Stimulated activated CD4-positive, alpha-beta T cell treated with anti-CD3 and anti-CD28 coated beads, Interleukin-2, amount 100 ng/mL, for 4 hours (primary cell): ENCODE measurements at regions not wholly inside any gene's neighbourhood (a gene's known extent, or its start where the extent isn't known, plus 50 kb on each side); places are given as distances from the start of the nearest gene placed in this dataset.
A peak's percentile ranks its signal among the peaks of the same experiment; 100 is the strongest.
"Not testable (repeated sequence)": the region's sequence is repeated elsewhere in the genome, so short reads cannot be mapped to it uniquely, and the experiment has no call there.

Experiments used
- DNase-seq: peaks from one replicate; pipeline ENCODE4 v3.0.0-alpha.2; 2020; ENCODE audit warnings: low read depth

DNA sequence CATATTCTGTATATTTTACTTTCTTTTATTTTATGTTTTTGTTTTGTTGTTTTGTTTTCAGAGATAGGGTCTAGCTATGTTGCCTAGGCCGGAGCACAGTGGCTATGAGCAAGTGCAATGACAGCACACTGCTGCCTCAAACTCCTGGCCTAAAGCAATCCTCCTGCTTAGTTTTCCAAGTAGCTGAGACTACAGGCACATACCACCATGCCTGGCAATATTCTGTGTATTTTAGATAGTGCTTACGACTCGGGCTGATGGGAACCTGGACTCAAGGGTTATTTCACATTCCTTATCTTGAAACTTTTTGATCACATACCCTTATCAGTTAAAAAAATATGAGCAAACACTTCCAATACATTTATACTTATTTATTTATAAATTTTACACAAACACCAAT, 119.0 kb upstream of the STARD4 start:
- DNase-seq = no peak

DNA sequence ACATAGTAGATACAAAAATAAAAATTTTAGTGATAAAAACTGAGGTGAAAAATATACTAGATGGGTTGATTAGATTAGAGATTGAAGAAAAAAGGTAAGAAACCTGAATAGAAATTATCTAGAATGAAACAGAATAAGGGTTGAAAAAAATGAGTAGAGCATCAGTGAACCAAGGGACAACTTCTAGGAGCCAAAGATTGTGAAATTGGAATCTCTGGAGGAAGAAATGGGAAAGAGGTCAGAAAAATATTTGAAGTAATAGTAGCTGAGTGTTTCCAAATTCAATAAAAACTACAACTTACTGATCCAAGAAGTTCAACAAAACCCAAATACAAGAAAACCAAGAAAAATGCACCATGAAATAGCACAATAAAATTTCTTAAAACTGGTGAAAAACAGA, 116.6 kb upstream of the STARD4 start:
- no peak for DNase-seq

DNA sequence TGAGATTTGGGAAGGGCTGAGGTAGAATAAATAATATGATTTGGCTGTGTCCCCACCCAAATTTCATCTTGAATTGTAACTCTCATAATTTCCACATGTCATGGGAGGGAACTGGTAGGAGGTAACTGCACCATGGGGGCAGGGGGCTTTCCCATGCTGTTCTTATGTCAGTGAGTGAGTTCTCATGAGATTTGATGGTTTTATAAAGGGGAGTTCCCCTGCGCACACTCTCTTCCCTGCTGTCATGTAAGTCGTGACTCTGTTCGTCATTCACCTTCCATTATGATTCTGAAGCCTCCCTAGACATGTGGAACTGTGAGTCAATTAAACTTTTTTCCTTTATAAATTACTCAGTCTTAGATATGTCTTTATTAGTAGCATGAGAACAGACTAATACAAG, 115.5 kb upstream of the STARD4 start:
- peak; percentile 1 for DNase-seq

DNA sequence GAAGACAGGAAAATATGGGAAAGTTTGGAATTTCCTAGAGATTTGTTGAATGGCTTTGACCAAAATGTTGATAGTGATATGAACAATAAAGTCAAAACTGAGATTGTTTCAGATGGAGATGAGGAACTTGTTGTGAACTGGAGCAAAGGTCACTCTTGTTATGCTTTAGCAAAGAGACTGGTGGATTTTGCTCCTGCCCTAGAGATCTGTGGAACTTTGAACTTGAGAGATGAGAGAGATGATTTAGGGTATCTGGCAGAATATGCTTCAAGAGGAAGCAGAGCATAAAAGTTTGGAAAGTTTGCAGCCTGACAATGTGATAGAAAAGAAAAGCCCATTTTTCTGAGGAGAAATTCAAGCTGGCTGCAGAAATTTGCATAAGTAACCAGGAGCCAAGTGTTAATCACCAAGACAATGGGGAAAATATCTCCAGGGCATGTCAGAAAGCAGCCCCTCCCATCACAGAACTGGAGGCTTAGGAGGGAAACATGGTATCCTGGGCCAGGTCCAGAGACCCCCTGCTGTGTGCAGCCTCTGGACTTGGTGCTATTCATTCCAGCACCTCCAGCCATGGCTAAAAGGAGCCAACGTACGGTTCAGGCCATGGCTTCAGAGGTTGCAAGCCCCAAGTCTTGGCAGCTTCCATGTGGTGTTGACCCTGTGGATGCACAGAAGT, 114.3 kb upstream of the STARD4 start:
- no peak for DNase-seq

DNA sequence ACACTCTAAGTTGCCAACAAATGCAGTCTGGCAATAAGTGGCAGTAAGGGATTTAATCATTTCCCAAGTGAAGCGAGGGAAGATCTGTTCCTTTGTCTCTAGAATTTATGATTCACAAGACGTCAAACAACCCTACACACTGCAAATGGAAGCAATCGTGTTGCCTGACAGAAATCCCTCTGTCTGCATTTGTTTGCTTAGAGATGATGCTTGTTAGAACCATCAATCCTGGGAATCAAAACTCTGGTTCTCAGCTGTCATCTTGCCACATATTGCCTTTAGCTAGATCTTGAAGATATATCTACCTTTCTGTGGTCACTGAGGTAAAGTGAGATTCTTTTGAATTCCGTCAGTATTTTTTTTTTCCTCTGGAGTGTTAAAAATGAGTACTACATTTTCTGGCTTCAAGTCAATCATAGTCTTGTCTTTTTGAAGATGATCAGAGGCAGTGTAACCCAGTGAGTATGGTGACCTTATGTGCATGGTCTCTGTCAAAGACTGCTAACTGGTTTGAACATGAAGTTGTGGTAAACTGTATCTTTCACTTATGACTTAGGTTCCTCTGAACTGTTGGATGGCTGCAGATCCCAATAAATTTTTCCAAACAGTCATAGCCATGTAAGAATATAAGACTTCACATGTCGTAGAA, 106.4 kb upstream of the STARD4 start:
- DNase-seq = no peak

DNA sequence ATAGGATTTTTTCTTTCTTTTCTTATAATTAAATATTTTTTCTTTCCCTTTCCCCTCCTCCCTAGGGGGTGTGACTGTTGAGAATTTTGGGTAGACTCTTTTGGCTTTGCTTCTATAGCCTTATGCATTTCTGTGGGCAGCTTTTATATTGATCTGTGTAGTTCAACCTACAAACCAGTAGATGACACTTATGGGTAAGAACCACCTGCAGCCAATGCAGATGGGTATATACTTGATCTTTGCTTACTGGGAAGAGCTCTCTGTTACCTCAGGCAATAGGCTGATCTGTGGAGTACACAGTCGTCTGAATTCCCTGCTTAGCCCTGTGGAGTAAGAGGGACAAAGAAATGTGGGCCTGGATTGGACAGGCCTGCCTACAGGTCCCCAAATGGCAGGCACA, 102.7 kb upstream of the STARD4 start:
- no peak for DNase-seq

DNA sequence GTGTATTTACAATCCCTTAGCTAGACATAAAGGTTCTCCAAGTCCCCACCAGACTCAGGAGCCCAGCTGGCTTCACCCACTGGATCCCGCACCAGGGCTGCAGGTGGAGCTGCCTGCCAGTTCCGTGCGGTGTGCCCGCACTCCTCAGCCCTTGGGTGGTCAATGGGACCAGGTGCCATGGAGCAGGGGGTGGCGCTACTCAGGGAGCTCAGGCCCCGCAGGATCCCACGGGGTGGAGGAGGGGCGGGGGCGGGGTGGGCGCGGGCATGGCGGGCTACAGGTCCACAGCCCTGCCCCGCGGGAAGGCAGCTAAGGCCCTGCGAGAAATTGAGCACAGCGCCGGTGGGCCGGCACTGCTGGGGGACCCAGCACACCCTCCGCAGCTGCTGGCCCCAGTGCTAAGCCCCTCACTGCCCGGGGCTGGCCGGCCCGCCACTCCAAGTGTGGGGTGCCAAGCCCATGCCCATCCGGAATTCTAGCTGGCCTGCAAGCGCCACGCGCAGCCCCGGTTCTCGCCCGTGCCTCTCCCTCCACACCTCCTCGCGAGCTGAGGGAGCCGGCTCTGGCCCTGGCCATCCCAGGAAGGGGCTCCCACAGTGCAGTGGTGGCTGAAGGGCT, 99.8 kb upstream of the STARD4 start:
- DNase-seq = not testable (repeated sequence)

DNA sequence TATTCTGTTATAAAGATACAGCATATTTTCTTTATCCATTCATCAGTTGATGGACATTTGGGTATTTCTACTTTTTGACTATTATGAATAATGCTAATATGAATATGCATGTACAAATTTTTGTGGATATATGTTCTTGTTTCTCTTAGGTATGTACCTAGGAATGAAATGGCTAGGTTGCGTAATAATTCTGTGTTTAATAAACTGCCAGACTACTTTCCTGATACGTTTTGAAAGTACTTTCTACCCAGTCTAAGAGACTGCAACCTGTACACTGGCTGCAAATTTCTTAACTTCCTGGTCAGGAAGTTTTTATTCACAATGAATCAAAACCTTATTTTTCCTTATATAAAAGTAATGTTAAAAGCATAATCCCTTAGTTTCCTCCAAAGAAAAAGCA, 93.9 kb upstream of the STARD4 start:
- no peak for DNase-seq

DNA sequence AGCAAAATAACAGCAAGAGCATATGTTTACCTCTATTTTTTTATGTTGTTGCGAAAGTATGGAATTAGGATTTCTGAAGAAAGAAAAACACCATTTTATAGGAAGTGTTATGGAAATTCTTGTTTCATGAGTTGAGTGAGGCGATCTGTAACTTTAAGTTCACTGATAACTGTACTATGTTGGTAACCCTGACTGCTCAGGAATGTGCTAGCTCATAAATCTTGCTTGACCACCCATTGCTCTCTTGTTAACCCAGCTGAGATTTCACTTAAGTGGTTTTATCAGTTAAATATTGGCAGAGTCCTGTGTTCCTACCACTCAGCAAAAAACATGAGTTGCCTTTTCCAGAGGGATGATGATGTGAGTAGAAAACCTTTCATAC, 91.1 kb upstream of the STARD4 start:
- no peak for DNase-seq

DNA sequence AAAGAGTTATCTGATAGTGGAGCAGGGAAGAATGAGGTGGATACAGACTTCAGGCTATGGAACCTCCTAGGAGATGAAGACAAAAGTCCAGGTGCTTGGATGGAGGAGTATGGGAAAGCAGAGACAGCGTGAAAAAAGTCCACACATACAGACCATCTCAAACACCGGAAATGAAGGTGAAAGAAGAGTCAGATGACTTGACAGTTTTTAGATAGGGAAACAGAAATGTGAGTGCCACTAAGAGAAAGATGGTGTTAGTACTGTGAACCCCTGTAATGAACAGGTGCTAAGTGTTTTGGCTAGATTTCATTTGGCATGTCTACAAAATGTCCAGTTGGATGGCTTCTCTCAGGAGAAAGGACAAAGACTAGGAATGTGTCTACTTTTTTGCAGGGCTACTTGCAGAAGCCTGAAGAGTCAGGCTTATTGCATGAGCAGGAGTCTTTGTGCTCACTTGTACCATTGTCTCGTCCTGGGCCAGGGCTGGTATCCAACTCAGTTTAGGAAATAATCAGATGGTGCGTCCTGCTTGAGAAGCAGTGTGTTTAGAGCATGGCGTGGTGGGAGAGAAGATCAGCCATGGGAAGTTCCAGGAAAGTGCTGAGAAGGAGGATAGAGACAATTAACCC, 90.6 kb upstream of the STARD4 start:
- DNase-seq = no peak

DNA sequence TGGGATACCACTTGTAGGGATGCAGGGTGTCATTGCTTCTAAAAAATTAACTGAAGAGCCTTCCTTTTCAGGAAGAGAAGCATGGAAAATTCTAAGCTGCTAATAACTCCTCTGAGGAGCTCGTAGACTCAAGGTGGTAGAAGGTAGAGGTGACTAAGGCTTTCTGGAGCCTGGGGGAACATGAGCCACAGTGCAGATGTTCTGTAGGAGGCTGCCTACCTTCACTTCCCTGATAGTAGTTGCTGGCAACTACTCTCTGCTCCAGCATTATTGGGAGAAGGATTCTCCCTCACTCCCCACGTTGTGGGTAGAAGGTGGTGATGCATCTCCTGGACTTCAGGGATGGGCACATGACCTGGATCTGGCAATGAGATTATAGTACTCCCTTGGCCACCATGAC, 86.7 kb upstream of the STARD4 start:
- no peak for DNase-seq

DNA sequence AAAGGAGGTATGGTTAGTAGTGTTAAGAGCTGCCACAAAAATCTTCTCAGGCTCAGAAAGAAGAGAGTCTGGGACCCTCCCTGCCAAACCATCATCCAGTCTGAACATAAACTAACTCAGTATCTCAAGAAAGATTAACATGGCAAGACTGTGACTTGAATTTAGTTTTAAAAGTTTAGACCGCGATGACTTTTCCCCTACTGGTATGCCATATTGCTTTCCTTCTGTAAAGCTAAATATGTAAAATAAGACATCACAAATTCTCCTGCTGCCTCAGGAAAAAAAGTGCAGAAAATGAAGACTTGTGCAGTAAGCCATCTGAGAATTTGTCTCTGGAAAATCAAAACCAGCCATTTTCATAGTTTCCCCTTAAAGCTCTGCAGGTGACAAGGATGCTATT, 85.2 kb upstream of the STARD4 start:
- no peak for DNase-seq

DNA sequence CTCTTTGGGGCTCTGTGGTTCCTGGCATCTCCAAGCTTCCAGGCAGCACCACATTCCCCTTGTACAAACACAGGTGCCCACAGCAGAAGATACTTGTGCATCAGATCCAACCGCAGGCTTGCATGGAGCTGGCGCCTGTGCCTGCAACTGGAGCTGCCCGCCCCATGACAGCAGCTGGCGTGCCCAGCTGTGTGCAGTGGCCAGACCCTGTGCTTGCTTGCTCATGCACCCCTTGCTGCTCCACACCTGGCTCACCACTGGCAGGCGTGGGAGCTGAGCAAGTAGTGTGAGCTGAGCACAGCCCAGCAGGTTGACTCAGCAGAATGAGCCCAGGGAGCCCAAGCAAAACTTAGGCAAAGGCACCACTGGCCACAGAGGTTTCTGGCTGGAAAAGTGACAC, 84.4 kb upstream of the STARD4 start:
- DNase-seq = no peak

DNA sequence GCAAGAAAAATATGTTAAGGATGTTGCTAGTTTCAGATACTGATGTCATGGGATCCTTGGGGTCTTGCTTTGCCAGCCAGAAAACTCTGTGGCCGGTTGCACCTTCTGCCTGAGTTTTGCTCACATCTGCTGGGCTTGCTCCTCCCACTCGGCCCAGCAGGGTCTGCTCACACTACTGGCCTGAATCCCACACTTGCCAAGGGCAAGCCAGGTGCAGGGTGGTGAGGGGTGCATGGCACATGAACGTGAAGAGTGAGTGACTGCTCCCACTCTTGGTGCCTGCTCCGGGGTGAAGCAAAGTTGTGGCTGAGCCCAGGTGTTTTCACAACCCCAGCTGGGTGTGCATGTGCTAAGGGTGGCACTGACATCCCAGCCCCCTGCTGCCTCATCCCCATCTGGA, 83.1 kb upstream of the STARD4 start:
- DNase-seq = no peak

DNA sequence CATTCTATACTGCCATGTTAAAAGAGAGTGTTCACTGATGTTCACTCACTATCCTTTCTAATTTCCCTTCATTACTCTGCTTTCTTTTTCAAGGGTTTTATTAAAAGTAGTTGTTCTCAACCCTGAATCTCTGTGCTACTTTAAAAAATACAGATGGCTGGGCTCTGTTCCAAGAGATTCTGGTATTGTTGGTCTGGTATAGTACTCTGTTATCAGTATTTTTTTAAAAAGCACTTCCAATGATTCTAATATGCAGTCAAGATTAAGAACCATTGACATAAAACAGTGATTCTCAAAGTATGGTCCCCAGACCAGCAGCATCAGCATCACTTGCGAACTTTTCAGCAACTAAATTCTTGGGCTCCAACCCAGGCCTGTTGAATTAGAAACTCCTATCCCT, 77.0 kb upstream of the STARD4 start:
- no peak for DNase-seq

DNA sequence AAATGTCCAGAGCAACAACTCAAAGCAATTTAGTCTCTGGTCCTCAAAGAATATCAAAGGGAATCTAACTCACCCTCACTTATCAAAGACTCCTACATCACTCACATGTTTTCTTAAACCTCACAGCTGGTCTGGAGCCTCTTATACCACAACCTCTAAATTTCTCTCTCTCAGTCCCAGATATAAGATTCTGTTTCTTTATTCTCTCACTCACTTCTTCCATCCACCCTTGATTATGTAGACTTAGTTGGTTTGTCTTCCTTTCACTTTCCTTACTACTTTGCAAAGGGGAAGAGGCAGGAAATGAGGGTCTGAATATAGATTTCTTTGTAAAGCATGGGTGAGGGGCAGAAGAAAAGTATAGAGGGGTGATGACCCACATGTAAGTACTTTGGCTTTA, 75.4 kb upstream of the STARD4 start:
- DNase-seq = no peak

DNA sequence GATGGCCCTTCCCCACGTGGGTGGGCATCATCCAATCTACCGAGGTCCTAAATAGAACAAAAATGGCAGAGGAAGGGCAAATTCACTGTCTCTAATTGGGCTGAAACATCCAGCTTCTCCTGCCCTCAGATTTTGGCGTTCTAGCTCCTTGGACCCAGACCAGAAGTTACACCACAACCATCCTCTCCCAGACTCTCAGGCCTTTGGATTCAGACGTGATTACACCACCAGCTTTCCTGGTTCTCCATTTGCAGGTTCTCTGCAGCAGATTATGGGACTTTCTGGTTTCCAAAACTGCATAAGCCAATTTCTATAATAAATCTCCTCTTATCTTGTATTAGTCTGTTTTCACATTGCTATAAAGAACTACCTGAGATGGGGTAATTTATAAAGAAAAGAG, 73.6 kb upstream of the STARD4 start:
- DNase-seq = no peak

DNA sequence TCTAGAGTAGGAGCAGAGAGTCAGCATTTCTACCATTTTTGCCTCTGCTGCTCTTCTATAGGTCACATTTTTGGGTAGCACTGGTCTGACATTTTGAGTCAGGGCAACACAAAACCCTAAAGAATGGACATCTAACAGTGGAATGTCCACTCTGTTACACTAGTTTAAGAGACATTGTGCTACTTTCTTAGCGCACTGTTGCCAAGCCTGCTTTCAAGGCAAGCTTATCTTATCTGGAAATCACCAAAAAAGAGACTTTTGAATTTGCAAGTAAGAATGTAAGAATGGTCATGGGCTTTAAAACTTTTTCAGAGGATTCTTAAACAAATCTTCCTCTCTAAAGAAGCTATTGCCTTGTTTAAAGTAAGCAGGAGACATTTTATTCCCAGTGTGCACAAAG, 73.0 kb upstream of the STARD4 start:
- DNase-seq = no peak

DNA sequence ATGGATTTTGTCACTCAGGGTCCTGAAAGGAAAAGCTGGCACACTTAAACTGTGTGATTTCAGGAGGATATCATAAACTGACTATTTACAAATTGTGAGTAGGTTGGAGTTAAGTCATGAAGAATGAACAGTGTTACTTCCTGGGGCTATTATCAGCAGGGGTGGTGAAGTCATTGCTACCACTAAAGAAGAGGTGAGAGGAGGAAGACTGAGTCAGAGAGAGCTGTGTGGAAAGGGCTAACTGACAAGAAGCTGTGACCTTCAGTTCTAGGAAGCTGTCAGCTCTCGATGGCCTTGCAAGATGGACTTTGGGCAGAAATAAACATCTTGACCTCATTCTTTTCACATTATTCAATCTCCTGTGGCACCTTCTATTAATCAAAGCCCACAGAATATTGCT, 72.3 kb upstream of the STARD4 start:
- DNase-seq = no peak

DNA sequence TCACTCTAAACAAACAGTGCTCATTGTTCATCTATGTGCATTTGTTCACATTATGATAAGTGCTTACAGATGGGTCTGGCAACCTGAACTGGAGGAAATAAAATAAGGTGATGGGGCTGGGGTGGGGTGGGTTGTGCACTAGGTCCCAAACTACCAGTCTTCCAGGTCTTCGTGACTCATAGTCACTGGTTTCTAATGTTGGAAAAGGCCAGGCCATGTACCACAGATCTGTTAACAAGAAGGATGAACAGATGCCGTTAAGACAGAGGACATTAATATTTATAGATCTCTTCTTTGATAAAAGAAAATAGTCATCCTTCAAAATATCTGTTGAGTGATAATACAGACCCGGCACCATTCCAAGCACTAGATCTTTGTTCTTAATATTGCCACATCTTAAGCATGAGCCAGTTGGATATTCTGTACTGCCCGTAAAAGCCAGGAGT, 71.4 kb upstream of the STARD4 start:
- no peak for DNase-seq

DNA sequence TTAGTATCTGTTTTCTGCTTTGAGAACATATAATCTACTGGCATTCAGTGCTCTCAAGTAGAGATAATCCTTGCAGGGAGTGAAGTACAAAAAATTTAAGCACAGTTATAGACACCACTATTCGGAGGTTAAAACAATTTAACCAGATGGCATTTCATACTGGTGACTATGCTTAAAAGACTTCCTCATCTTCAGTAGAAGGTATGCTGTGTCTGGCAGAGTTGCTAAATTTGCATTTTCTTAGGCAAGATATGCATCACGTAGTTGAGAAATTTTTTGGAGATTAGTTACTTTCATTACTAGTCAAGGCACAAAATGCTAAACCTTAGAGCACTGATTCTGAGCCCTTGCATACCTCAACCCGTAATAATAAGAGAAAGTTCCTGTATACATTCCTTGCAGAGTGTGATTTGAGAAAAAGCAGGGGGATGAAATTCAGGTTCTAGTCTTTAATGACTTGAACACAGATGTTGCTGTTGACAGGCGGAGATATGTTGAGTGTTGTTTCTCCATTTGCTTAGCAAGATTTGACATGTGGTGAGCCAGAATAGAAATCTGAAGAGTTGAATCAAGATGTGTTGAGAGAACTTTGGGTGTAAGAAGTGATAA, 70.8 kb upstream of the STARD4 start:
- no peak for DNase-seq

DNA sequence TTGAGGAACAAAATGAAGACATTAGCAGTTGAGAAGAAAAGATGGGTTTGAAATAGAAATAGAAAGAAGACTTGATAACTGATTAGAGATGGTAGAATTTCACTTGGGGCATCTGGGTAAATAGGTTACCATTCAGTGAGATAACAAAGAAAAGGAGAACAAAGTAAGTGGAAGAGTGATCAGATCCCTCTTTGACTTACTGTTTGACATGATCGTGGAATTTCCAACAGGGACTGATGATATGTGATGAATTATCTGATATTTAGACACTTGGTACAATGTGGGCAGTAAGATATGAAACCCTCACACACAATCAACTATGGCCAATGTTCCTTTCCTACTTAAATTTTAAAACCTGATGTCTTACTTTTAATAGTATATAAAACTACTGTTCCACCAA, 70.1 kb upstream of the STARD4 start:
- no peak for DNase-seq

DNA sequence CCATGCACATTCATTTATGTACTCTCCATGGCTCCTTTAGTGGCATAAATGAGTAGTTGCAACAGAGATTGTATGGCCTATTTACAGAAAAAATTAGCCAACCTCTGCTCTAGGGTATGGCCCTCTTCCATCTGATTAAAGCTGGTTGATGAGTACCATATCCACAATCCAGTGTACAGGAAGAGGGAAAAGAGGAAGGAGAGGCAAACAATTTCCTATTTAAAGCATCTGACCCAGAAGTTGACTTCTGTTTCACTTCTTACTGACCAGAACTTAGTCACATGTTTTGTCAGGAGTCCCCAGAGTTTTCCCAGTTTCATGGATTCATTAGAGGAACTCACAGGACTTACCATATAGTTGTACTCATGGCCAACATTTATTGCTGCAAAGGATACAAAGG, 68.6 kb upstream of the STARD4 start:
- no peak for DNase-seq
